Midbrain (tissue), 1 donor: ENCODE measurements at regions not wholly inside any gene's neighbourhood (a gene's known extent, or its start where the extent isn't known, plus 50 kb on each side); places are given as distances from the start of the nearest gene placed in this dataset.
"Not testable (repeated sequence)": the region's sequence is repeated elsewhere in the genome, so short reads cannot be mapped to it uniquely, and the experiment has no call there.

ENCODE experiments used
- DNase-seq: peaks from one replicate; lab custom pipeline; 2025; lab: John Stamatoyannopoulos, UW

GRCh38 chr17:70323269-70323668 is 153.9 kb downstream of the KCNJ2 start:
- DNase-seq, result no peak

- no peak for DNase-seq
These were observed 154.7 kb downstream of the KCNJ2 start for GRCh38 chr17:70324031-70324430.

DNA sequence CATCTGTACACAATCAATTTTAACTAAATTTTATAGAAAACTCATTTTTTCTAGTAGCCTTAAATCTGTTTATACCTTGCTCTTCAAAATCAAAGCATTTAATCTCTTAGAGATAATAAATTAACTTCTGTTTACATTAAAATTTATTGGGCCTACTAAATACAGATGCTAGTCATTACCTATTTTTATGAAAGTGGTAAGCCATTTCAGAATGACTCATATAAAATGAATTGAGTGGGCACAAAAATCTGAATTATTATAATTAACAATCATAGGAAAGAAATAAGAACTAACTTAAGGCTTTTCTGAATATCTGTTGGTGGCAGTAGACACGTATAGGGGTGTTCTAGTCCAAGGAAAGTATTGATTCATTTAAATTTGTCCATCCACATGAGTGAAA is 157.9 kb downstream of the KCNJ2 start:
- DNase-seq, result no peak

DNA sequence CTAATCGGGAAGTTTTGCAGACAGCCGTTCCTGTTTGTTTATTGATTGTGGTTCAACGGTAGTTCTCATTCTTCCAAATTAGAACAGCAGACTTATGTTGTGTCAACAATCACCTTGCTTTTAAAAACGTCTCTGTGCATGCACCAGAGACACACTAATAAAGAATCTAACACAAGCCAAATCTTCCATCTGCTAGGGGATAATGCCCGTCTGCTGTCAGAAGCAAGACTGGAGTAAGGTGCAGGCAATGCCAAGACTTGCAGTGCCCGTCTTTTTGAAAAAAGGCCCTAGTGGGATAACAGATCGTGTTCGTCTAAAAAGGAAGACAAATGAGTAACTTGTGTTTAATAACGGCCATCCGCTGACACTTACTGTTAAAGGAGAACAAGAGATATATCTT is 158.4 kb downstream of the KCNJ2 start:
- no peak for DNase-seq

- no peak for DNase-seq
These were observed 160.4 kb downstream of the KCNJ2 start for GRCh38 chr17:70329721-70330120.

GRCh38 chr17:70331066-70331465 is 161.7 kb downstream of the KCNJ2 start:
- not testable (repeated sequence) for DNase-seq

GRCh38 chr17:70332356-70333210 is 163.3 kb downstream of the KCNJ2 start:
- DNase-seq, result no peak

- no peak for DNase-seq
These were observed 167.1 kb downstream of the KCNJ2 start for GRCh38 chr17:70336411-70336810.

DNA sequence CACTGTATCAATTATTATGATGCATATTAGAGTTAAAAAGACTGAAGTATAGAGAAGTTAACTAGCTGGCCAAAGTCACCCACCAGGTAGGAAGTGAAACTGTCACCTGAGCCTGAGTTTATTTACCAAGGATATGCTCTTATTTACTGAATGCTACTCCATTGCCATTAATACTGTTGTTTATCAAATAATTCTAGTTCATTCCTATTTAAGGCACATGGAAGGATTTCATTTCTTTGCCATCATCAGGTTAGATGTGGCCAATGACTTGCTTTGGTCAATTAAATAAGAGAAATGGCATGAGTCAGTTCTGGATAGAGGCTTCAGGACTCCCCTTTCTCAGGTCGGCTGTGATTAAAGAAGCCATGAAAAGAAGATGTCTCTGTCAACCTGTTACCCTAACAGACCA is 169.6 kb downstream of the KCNJ2 start:
- no peak for DNase-seq

GRCh38 chr17:70343114-70343513 is 173.8 kb downstream of the KCNJ2 start:
- DNase-seq, result no peak

DNA sequence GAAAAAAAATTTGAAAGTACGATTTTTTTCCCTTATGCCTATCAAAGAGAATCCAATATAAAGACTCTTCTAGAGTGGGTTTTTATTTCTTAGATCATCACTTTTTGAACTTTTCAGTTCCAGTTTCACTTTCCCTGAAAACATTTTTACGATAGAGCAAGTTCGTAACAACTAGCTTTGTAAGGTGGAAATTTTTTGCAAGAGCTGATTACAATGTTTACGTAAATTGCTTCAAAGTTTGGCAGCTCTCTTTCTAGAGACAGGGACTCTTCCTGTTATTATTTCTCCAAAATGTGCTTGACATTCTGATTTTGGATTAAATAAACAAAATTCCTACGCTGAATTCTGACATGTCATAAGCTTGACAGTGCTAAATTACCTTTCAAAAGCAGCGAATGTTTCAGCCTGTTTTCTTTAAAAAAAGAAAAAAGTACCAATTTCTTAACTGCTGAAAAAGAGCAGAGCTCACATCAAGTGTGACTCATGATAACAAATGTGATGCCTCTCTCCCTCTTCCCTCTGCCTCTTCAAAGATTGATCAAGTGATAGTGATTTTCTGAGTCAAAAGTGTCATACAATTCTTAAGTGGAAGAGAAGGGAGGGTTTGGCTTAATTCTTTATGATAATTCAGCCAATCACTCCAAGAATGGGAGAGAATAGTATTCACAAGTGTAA is 175.2 kb downstream of the KCNJ2 start:
- no peak for DNase-seq

GRCh38 chr17:70345061-70345460 is 175.7 kb downstream of the KCNJ2 start:
- DNase-seq, result no peak

DNA sequence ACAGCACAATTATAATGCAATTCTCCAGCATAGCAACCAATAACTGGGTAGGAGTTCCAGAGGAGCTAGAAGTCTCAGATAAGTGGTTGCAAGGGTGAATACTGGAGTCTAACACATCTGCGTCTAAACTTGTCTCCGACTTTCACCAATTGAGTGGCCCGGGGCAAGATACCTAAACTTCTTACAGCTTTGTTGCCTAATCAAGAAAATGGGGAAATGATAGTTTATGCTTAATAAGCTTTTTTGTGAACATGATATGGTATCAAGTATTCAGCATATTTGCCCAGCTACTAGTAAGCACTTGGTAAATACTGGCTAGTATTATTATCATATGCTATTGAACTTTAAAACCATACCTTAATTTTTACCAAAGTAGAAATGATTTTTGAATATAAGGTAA is 183.5 kb downstream of the KCNJ2 start:
- DNase-seq, result no peak

GRCh38 chr17:70353408-70354092 is 184.2 kb downstream of the KCNJ2 start:
- DNase-seq, result no peak

GRCh38 chr17:70355185-70355584 is 185.9 kb downstream of the KCNJ2 start:
- no peak for DNase-seq

DNA sequence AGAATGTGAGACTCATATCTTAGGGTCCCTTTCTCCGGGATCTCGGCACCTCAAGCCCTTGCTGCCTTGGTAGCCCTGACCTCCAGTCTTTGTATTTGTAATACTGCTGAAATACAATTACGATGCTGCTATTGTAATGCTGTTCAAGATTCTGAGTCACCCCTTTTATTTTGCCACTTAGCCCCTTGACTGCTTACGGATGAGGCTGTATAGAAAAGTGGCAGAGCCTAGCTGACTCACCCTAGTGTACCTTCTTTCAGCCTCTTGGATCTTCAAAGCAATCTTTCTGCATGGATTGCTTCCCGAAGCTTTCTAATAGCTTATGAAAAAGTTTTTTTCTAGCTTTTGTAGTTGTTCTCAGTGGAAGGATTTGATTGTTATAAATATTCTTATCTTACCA is 187.9 kb downstream of the KCNJ2 start:
- no peak for DNase-seq

GRCh38 chr17:70365091-70365583 is 195.8 kb downstream of the KCNJ2 start:
- peak; percentile 18 for DNase-seq

DNA sequence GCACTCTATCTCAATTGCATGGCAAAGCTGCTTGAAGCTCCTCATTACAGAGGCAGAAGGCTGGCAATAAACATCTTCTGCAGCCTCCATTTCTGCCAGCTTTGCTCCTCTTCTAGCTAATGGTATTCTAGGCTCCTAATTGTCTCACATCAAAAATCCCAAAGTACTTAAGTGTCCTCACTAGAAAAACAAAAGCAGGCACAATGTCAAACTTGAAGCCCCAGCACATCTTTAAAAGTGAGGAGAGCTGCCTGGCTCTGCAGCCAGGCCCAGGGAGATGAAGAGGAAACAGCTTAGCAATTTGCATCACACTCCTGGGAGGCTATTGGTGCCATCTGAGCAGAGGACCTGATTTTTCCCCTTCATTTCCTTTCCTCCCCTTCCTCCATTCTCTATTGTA is 197.1 kb downstream of the KCNJ2 start:
- DNase-seq, result no peak

- DNase-seq, result no peak
These were observed 198.7 kb downstream of the KCNJ2 start for GRCh38 chr17:70368011-70368410.

DNA sequence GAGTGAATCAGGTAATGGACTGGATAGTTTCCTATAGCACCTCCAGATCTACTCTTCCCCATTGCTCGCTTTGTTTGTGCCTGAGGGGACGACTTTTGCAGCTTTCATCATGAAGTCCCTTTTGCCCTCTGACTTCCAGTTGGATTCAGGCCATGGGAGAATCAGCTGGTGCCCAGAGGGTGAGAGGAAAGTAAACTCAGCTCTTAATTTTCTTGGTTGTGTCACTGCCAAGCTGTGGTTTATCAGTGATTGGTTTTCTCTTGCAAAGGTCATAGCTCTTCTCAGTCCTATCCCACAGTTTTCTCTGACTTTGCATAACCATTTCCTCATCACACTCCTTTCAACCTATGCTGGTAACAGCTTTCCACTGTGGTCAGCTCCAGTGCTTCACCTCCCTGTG is 200.1 kb downstream of the KCNJ2 start:
- DNase-seq, result no peak

DNA sequence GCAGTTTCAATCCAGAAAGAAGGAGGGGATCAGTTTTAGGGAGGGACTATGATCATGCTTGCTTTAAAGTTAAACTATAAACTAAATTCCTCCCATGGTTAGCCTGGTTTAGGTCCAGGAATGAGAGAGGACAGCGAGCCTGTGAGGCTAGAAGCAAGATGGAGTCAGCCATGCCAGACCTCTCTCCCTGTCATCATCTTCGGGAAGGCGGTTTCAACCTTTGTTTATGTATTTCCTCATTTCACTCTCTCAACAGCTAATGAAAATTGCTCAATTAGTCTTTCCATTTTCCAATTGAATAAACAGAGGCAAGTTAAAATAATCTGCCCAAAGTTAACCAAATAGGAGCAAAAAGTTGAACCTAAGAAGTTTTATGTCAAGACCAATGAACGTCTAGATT is 201.5 kb downstream of the KCNJ2 start:
- no peak for DNase-seq

DNA sequence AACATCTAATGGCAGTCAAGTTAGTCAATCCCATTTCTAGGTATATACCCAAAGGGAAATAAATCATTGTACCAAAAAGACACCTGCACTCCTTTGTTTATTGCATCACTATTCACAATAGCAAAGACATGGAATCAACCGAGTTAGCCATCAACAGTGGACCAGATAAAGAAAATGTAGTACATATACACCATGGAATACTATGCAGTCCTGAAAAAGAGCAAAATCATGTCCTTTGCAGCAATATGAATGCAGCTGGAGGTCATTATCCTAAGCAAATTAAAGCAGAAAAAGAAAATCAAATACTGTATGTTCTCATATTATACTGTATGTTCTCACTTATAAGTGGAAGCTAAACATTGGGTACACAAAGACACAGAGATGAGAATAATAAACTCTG is 204.0 kb downstream of the KCNJ2 start:
- no peak for DNase-seq

DNA sequence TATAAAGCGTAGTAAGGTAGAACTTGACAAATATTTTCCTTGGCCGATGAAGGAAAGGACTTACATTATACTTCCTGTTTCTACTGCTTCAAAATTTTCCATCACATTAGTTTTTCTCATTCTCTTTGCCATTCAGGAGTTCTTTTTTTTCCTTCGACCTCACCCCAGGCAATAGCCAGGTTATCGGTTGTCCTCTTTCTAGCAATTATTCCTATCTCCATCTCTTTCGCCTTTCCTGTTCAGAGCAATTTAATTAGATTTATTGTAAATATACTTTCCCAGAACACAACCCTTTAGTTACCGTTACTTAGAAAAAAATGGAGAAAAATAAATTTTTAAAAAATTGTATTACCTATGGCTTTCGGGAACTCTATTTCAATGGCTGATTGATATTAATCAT is 205.2 kb downstream of the KCNJ2 start:
- no peak for DNase-seq
